WI38 (cell line): ENCODE measurements at regions not wholly inside any gene's neighbourhood (a gene's known extent, or its start where the extent isn't known, plus 50 kb on each side); places are given as distances from the start of the nearest gene placed in this dataset.

Experiments
- H3K4me3 ChIP-seq: 2 replicates; pipeline ENCODE4 v1.5.1; 2011; ENCODE audit warnings: low read depth, mild to moderate bottlenecking, control low read depth, low read length
- CTCF ChIP-seq: IDR thresholded peaks from 2 replicates; pipeline ENCODE4 v1.5.1; 2012; ENCODE audit warnings: low read depth, mild to moderate bottlenecking, control low read depth, low read length

- no peak for TF ChIP-seq CTCF
- H3K4me3 ChIP-seq: no peak overlapping the region
Observed at GRCh38 chr20:48459722-48460395, 367.9 kb downstream of the PREX1 start.

GRCh38 chr20:48458601-48459385 is 369.0 kb downstream of the PREX1 start:
- no peak overlapping the region for H3K4me3 ChIP-seq
- no peak for TF ChIP-seq CTCF

GRCh38 chr20:48458003-48458377 is 369.8 kb downstream of the PREX1 start:
- TF ChIP-seq CTCF: no peak

GRCh38 chr20:48457193-48458002 is 370.4 kb downstream of the PREX1 start:
- TF ChIP-seq CTCF: no peak
- no peak overlapping the region for H3K4me3 ChIP-seq

More at GRCh38 chr20:48458003-48458377, 369.8 kb downstream of the PREX1 start:
- no peak overlapping the region for H3K4me3 ChIP-seq

- no peak overlapping the region for H3K4me3 ChIP-seq
- TF ChIP-seq CTCF: no peak
Observed at GRCh38 chr20:48456366-48457192, 371.2 kb downstream of the PREX1 start.

GRCh38 chr20:48455651-48456365 is 372.0 kb downstream of the PREX1 start:
- H3K4me3 ChIP-seq: no peak overlapping the region
- no peak for TF ChIP-seq CTCF
